IMR-90 (cell line): ENCODE measurements at regions not wholly inside any gene's neighbourhood (a gene's known extent, or its start where the extent isn't known, plus 50 kb on each side); places are given as distances from the start of the nearest gene placed in this dataset.

Source experiments
- ATAC-seq: fragments of 200-7000 bp; cut with Tn5 transposase; 2 replicates; pipeline ENCODE4 v1.9.1; 2020; ENCODE audit warnings: low read depth, mild to moderate bottlenecking, moderate library complexity
- BruUV-seq: library from RNA; stranded (reverse); fragments of 400-500 nt; replicated peaks from 2 replicates; lab custom pipeline; 2021; lab: Mats Ljungman, UMichigan
- CTCF ChIA-PET: fragments of 300-600 bp; formaldehyde crosslinking; extraction: SDS; loops from one replicate; lab custom pipeline; 2021; ENCODE audit warnings: antibody characterized with exemption; lab: Yijun Ruan, JAX
- POLR2A ChIA-PET: fragments of 300-600 bp; sonication (Branson Sonifier 250); formaldehyde crosslinking; loops from one replicate; lab custom pipeline; 2022; ENCODE audit warnings: antibody characterized with exemption; ENCODE audit not compliant: unreplicated experiment; lab: Charles Lee
- DNase-seq: peaks from one replicate; pipeline ENCODE4 v3.0.0; 2013
- H2AFZ ChIP-seq: replicated peaks from 2 replicates; pipeline ENCODE3; 2013; ENCODE audit warnings: low read length, mild to moderate bottlenecking; ENCODE audit not compliant: poor library complexity
- H2AK5ac ChIP-seq: 2 replicates; pipeline ENCODE4 v1.6.1; 2013; ENCODE audit warnings: low read depth, low read length, inconsistent platforms
- H2AK9ac ChIP-seq: replicated peaks from 2 replicates; pipeline ENCODE3; 2013; ENCODE audit warnings: mild to moderate bottlenecking, low read depth, low read length, moderate library complexity; ENCODE audit not compliant: poor library complexity
- H2BK120ac ChIP-seq: 2 replicates; pipeline ENCODE4 v1.6.1; 2013; ENCODE audit warnings: low read depth, low read length, inconsistent platforms
- H2BK15ac ChIP-seq: 3 replicates; pipeline ENCODE4 v1.6.1; 2013; ENCODE audit warnings: low read depth, low read length, inconsistent platforms
- H2BK20ac ChIP-seq: 2 replicates; pipeline ENCODE4 v1.6.1; 2013; ENCODE audit warnings: low read depth, mild to moderate bottlenecking, inconsistent platforms, low read length, moderate library complexity
- H2BK5ac ChIP-seq: 2 replicates; pipeline ENCODE4 v1.6.1; 2013; ENCODE audit warnings: mild to moderate bottlenecking, low read depth, low read length, inconsistent platforms; ENCODE audit not compliant: poor library complexity, severe bottlenecking
- H3K14ac ChIP-seq: replicated peaks from 2 replicates; pipeline ENCODE4 v1.6.1; 2013; ENCODE audit warnings: low read depth, low read length, inconsistent platforms
- H3K18ac ChIP-seq: 2 replicates; pipeline ENCODE4 v1.6.1; 2013; ENCODE audit warnings: low read depth, low read length, control low read depth
- H3K23ac ChIP-seq: 2 replicates; pipeline ENCODE4 v1.6.1; 2013; ENCODE audit warnings: low read depth, low read length, inconsistent platforms
- H3K27ac ChIP-seq: 2 replicates; pipeline ENCODE4 v1.5.1; 2013; ENCODE audit warnings: mild to moderate bottlenecking, control low read depth, low read length; ENCODE audit not compliant: insufficient read depth
- H3K27me3 ChIP-seq: 2 replicates; pipeline ENCODE4 v1.6.1; 2013; ENCODE audit warnings: low read length; ENCODE audit not compliant: control insufficient read depth, insufficient read depth
- H3K36me3 ChIP-seq: 2 replicates; pipeline ENCODE4 v1.6.1; 2013; ENCODE audit warnings: low read length, mixed read lengths; ENCODE audit not compliant: control insufficient read depth, insufficient read depth
- H3K4ac ChIP-seq: 2 replicates; pipeline ENCODE4 v1.6.1; 2013; ENCODE audit warnings: low read depth, low read length, inconsistent platforms
- H3K4me1 ChIP-seq: 2 replicates; pipeline ENCODE4 v1.6.1; 2013; ENCODE audit warnings: low read length, mixed read lengths; ENCODE audit not compliant: control insufficient read depth, insufficient read depth
- H3K4me2 ChIP-seq: 2 replicates; pipeline ENCODE4 v1.6.1; 2013; ENCODE audit warnings: low read depth, mild to moderate bottlenecking, control low read depth, low read length, moderate library complexity
- H3K4me3 ChIP-seq: 2 replicates; pipeline ENCODE4 v1.5.1; 2013; ENCODE audit warnings: low read depth, mild to moderate bottlenecking, control low read depth, low read length, moderate library complexity; ENCODE audit not compliant: insufficient read depth
- H3K56ac ChIP-seq: 2 replicates; pipeline ENCODE4 v1.6.1; 2013; ENCODE audit warnings: low read length, inconsistent platforms; ENCODE audit not compliant: insufficient read depth; ENCODE audit errors: extremely low read depth
- H3K79me1 ChIP-seq, 2 experiments: 2 replicates each; pipeline ENCODE4 v1.6.1; 2013; ENCODE audit warnings: low read length in 2 of 2, inconsistent platforms in 1 of 2, low read depth in 1 of 2
- H3K9ac ChIP-seq: 2 replicates; pipeline ENCODE4 v1.6.1; 2013; ENCODE audit warnings: low read depth, low read length, control low read depth
- H3K9me1 ChIP-seq: 2 replicates; pipeline ENCODE4 v1.6.1; 2013; ENCODE audit warnings: low read length, inconsistent platforms; ENCODE audit not compliant: insufficient read depth
- H3K9me3 ChIP-seq: 2 replicates; pipeline ENCODE4 v1.6.1; 2013; ENCODE audit warnings: low read length; ENCODE audit not compliant: control insufficient read depth, insufficient read depth
- H4K20me1 ChIP-seq: 2 replicates; pipeline ENCODE4 v1.6.1; 2013; ENCODE audit warnings: low read length, inconsistent platforms; ENCODE audit not compliant: insufficient read depth
- H4K5ac ChIP-seq: 2 replicates; pipeline ENCODE4 v1.6.1; 2013; ENCODE audit warnings: mild to moderate bottlenecking, low read depth, low read length, control low read depth
- H4K8ac ChIP-seq, 2 experiments: 2 replicates each; pipeline ENCODE4 v1.6.1; 2013; ENCODE audit warnings: low read depth in 2 of 2, low read length in 2 of 2, control low read depth in 1 of 2, inconsistent platforms in 1 of 2
- H4K91ac ChIP-seq: 2 replicates; pipeline ENCODE4 v1.6.1; 2013; ENCODE audit warnings: low read depth, low read length, inconsistent platforms; ENCODE audit not compliant: insufficient read depth
- BHLHE40 ChIP-seq: fragments of 150-350 bp; IDR thresholded peaks from 2 replicates; pipeline ENCODE4 v1.6.1; 2016; ENCODE audit warnings: mild to moderate bottlenecking, low read depth, low read length
- MXI1 ChIP-seq: IDR thresholded peaks from 2 replicates; pipeline ENCODE4 v1.6.1; 2012; ENCODE audit warnings: low read depth, mild to moderate bottlenecking, low read length, moderate library complexity, borderline replicate concordance
- WGBS, 2 experiments: methylation state at CpG; one replicate each; pipeline versions ENCODE4 v1.1.5 to v1.1.7; 2013; ENCODE audit warnings: missing lambda C conversion rate in 2 of 2; ENCODE audit not compliant: insufficient read length in 1 of 2; ENCODE audit errors: extremely low coverage in 2 of 2; 5-methylcytosine and 5-hydroxymethylcytosine counted together
- dilution Hi-C: fragments of 300-500 bp; cut with HindIII; formaldehyde crosslinking; loops from one replicate; pipeline ENCODE4 v1.14.3; 2018; ENCODE audit warnings: low sequenced_read_pairs; ENCODE audit not compliant: unreplicated experiment
- in situ Hi-C: fragments of 300-500 bp; cut with MboI; formaldehyde crosslinking; loops from 3 replicates; pipeline ENCODE4 v1.14.3; 2019; ENCODE audit warnings: low sequenced_read_pairs, inconsistent platforms, mixed read lengths
- intact Hi-C: fragments of 100-400 bp; cut with micrococcal nuclease; formaldehyde crosslinking; loops from 2 replicates; pipeline ENCODE4 v1.10.0; 2022

DNA sequence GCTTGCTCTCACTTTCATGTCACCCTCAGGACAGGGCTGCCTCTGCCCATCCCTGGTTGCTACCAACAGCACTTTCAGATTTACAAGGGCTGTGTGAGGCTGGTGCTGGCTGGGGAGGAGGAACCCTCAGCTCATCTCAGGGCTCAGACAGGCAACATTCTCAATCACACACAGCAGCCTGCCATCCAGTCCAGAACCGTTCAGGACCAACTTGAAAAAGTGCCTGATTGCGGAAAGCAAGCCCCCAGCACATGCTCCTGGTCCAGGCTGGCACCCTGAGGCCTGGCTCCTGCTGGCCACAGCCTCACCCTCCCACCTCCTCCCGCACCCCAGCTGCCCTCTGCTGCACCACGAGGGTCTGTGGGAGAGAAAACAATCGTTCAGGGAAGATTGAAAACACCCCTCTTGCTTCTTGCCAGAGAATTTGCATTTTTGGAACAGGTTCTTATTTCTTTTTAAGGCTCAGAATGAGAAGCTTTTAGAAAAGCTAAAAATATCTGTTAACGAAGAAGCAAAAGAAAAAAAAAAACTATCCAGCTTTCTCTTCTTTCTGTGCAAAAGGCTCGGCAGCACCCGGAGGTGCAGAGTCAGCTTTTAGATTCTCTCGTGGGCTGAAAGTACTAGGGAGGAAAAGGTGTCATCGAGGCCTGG, 403.8 kb upstream of the ID2 start:
- Histone ChIP-seq H4K5ac (no peak overlapping the region), H4K91ac (no peak overlapping the region), H3K56ac (no peak overlapping the region), H3K4ac (no peak overlapping the region), H2AK5ac (no peak overlapping the region), H2BK5ac (no peak overlapping the region), H2BK20ac (no peak overlapping the region), H3K9me3 (peaks cover 4% of the 10 kb centered on the region; the same call in 1 of the 2 replicates), H3K23ac (no peak overlapping the region), H3K4me2 (no peak overlapping the region), H3K27ac (no peak overlapping the region), H3K9me1 (no peaks in the 10 kb centered on the region), H3K36me3 (no peaks in the 10 kb centered on the region), H2BK15ac (no peak overlapping the region), H3K27me3 (peaks cover 5% of the 10 kb centered on the region), H2AFZ (no peak overlapping the region), H3K18ac (no peak overlapping the region), H2BK120ac (no peak overlapping the region), H4K20me1 (no peaks in the 10 kb centered on the region), H3K9ac (no peak overlapping the region), H3K4me1 (no peaks in the 10 kb centered on the region), H2AK9ac (no peak overlapping the region), H3K4me3 (no peak overlapping the region), H3K79me1 (no peaks in the 10 kb centered on the region), H3K14ac (no peak overlapping the region), H4K8ac (no peak overlapping the region)
- POLR2A ChIA-PET, result no interaction called here
- dilution Hi-C loops (no loop called here), intact Hi-C loops (no loop called here), in situ Hi-C loops (no loop called here)
- DNase-seq (no peak), ATAC-seq (no peak)
- no peak for TF ChIP-seq MXI1
- no peak for TF ChIP-seq BHLHE40
- CTCF ChIA-PET, result no interaction called here
- 80% methylated on average over 2 of the region's 10 CpGs; no CpG with 5 or more reads in 1 of the 2 experiments for WGBS, 2 experiments
- no TSS peak for BruUV-seq
